NCI-H1105 treated with DMSO at 0.1 percent for 48 hours (cell line): ENCODE measurements at regions not wholly inside any gene's neighbourhood (a gene's known extent, or its start where the extent isn't known, plus 50 kb on each side); places are given as distances from the start of the nearest gene placed in this dataset.
A peak's percentile ranks its signal among the peaks of the same experiment; 100 is the strongest.
"Not testable (repeated sequence)": the region's sequence is repeated elsewhere in the genome, so short reads cannot be mapped to it uniquely, and the experiment has no call there.

Source experiments
- DNase-seq: peaks from one replicate; lab custom pipeline; 2025; lab: John Stamatoyannopoulos, UW

DNA sequence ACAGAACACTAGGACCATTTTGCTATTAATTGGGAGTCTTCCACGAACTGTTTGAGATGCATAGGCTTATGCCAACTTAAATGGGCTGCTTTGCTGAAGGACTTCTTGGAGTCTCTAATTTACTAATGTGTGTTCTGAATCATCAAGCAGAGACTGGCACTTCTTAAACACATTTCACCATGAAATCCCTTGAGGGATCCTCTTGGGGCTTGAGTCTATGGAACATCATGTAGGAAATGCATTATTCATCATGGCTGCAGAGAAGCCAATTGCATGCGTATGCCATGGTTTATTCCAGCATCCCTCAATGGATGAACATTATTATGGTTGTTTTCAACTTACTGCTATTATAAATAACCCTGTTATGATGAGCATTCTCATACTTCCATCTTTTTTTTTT, 73.4 kb downstream of the FGD2 start:
- DNase-seq, result no peak

DNA sequence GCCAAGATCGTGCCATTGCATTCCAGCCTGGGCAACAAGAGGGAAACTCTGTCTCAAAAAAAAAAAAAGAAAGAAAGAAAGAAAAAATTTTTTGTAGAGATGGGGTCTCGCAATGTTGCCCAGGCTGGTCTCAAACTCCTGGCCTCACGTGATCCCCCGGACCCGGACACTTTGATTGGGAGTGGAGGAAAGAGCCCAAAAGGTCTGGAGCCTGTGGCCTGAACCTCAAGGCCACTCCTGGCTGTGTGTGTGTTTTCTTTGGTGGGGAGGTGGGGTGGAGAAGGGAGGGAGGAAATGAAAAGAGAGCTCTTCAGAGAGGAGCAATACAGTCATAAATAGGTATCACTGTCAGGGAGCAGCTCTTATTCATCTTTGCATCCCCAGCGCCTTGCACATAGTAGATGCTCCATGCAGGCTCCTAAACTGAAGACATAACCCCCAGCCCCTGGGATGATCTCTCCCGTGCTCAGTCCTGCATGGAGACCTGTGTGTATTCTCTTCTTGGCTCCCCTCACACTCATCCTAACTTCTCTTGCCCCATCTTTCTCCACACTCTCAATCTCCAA, 75.7 kb downstream of the FGD2 start:
- DNase-seq, result no peak

DNA sequence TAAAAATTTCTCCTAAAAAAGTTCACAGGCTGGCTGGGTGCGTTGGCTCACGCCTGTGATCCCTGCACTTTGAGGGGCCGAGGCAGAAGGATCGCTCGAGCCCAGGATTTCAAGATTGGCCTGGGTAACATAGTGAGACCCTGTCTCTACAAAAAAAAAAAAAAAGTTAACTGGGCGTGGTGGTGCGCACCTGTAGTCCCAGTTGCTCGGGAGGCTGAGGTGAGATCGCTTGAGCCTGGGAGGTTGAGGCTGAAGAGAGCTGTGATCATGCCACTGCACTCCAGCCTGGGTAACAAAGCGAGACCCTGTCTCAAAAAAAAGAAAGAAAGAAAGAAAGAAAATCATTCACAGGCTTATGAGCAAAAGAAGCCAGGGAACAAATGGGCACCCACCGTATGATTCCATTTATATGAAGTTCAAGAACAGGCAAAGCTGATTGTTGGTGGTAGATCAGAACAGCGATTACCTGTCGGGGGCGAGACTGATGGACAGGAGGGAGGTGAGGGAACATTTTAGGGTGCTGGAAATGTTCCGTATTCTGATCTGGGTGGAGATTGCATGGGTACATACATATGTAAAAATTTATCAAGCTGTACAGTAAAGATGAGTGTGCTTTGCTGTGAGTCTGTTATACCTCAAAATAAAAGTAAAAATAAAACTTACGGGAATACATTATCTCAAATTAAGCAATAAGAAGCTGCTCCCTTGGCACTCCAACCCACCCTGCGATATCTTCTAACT, 77.1 kb downstream of the FGD2 start:
- DNase-seq, result no peak

DNA sequence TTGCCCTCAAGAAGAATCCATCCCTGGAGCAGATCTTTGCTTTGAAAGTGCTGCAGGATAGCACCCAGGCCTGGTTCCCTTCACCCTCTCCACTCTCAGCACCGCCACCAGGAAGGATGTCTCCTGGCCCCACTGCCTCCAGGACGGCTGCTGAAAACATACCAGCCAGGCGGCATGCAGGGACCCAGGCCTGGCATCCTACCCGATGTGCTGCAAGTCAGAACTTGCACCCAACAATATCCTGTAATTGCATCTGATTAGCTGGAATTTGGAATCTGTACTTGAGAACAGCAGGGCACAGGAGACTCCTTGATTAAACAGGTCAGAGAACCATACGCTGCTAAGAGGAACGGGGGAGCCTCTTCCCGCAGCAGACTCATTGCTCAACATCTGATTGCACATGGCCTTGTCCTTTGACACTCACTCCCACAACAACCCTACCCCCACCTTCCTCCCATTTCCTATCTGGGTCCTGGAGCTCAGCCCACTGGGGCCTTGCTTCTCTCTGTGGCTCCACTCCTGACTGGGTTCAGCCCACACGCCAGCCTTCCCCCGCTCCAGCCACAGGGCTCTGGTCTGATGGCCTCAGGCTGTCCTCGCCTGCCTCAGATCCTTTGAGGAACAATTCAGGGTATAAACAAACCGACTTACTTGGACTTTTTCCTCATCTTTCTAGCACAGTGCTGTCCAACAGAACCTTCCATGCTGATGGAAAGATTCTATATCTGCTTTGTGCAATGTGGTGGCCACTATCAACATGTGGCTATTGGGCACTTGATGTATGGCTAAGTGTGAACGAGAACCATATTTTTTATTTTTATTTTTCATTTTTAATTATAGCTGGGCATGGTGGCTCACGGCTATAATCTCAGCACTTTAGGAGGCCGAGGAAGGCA, 78.0 kb downstream of the FGD2 start:
- peak; percentile 96 for DNase-seq

DNA sequence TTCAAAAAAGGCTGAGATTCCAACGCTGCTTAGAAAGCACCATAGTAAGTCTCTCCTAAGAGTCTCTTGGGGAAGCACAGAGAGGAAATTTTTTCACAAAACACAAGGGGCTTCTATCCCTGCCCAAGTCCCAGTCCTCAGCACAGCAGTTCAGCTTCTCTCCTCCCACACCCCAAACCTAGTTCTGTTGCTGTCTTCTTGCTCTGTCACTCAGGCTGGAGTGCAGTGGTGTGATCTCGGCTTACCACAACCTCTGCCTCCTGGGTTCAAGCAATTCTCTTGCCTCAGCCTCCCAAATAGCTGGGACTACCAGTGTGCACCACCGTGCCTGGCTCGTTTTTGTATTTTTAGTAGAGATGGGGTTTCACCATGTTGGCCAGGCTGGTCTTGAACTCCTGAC, 79.2 kb downstream of the FGD2 start:
- not testable (repeated sequence) for DNase-seq

DNA sequence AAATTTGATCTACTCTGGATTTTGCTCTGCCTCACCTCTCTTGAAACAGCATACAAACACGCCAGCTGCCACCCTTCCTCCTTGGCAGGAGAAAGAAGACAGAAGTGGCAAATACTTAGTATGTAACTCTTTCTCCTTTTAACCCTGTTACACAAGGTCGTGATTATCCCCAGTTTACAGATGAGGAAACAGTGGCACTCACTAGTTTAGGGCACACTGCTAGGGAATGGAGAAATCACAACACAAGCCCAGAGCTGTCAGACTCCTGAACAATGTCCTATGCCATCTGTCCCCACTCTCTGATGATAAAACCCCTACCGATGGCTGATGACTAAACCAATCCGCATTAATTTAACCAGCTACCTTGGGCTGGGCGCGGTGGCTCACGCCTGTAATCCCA, 79.7 kb downstream of the FGD2 start:
- DNase-seq, result no peak

DNA sequence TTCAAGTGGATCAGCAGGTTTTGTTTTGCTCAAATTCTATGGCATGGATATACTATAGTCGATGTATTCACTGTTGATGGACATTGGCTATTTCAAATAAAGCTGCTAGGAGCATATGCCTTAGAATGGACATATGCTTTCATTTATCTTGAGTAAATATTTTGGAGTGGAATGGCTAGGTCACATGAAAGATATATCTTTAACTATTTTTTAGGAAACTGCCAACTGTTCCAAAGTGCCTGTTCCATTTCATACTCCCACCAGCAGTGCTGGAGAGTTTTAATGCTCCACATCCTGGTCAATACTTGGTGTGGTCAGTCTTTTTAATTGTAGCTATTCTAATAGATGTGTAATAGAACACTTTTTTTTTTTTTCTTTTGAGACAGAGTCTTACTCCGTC, 81.1 kb upstream of the PIM1 start:
- no peak for DNase-seq

DNA sequence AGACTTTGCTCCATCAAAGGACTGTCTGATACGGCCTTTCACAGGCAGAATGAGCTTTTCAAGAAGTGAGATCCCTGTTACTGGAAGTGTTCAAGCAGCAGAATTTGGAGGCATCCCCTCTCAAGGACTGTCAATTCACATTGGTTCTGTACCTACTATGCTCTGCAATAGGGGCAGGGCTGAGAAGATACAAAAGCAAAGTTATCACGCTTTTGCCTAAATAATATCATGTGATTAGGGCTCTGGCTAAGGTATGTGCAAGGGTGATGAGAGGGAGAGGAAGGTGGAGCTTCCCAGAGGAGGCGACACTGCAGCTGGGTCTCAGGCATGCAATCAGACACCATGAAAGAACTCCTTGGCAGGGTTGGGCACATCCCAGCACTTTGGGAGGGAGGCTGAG, 80.2 kb upstream of the PIM1 start:
- DNase-seq, result no peak

DNA sequence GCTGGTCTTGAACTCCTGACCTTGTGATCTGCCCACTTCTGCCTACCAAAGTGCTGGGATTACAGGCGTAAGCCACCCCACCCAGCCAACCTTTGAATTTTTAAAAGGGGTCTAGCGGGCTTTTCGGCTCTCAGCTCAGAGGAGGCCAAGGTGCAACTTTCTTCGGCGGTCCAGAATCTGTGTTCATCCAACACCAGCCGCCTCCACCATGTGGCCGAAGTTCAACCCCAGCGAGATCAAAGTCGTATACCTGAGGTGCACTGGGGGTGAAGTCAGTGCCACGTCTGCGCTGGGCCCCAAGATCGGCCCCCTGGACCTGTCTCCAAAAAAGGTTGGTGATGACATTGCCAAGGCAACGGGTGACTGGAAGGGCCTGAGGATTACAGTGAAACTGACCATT, 78.8 kb upstream of the PIM1 start:
- DNase-seq, result not testable (repeated sequence)

DNA sequence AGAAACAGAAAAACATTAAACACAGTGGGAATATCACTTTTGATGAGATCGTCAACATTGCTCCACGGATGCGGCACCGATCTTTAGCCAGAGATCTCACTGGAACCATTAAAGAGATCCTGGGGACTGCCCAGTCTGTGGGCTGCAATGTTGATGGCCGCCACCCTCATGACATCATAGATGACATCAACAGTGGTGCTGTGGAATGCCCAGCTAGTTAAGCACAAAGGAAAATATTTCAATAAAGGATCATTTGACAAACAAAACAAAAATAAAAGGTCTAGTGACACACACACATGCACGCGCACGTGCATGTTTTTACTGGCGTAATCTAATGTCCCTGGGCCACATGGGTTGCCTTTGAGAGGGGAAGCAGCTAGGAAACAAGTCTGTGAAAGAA, 78.4 kb upstream of the PIM1 start:
- DNase-seq, result not testable (repeated sequence)

DNA sequence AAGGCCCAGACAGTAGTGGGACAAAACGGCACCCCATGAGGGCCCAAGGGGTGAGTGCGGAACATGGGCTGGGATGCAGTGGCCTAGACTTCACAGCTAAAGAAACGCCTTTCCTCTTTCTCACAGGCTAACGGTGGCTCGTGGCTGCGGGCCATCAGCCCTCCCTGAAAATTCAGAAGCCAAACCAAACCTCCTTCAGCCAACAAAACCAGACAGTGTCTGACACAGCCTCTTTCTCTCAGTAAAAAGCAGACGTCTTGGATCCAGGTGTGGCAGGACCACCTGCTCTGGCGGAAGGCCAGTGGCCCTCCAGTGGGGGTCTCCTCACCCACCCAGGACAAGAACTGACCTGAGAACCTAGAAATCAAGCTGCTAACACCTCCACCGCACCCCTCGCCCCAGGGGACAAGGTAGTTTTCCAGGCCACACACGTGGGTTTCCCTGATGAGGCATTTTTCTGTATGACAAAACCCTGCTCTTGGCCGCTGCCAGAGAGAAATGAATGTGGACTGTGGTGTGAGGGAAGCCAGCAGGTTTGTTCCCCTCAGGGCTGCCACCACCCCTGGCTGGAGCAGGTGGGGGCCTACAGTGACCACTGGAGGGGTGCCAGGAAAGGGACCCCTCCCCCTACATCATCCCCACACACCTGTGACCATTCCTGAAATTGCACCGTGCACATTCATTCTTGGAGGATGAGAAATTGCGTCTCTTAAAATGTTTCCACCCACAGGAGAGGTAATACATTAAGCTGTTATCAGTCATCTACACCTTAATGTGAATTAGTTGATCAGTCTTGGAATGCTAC, 76.8 kb upstream of the PIM1 start:
- DNase-seq, result no peak

DNA sequence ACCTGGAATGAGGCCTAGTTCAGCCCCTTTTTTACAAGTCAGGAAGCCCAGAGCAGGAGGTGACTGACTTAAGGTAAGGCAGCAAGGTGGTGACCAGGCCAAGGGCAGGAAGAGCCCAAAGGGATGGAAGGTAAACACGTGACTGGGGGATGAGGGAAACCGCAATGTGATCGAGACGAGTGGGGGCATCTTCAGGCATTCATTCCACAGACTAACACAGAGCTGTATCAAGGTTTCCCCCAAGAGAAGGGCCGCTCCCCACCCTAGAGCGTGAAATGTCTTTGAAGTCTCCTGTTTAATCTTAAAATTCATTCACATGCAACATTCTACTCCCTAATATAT, 76.3 kb upstream of the PIM1 start:
- DNase-seq, result no peak

DNA sequence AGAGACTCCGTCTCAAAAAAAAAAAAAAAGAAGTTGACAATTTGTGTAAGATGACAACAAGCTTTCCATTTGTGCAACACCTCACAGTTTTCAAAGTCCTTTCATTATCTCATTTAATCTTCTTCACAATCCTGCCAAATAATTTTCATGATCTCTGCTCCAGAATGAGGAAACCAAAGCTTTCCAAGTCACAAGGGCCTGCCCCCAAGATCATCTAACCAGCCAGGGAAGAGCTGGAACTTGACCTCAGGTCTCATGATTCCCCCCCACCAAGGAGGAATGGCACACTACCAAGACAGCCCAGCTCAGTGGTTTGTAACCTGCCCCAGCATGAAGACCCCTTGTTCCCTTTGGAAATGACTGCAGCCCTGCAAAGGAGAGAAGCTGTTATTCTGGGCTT, 74.0 kb upstream of the PIM1 start:
- no peak for DNase-seq

DNA sequence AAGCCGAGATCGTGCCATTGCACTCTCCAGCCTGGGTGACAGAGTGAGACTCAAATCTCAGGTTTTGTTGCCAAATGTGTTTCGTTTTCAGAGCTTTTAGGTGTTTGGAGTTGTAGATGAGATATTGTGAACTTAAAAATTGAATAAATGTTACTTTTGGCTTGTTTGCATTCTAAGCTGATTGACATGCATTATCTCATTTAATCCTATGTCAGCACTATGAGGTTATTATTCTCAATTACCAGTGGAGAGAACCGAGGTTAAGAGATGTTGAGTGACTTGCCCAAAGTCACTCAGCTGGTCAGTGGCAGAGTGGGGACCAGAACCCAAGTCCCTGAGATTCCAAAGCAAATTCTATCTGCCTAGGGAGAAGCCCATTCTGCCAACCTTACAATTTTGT, 72.6 kb upstream of the PIM1 start:
- DNase-seq, result no peak

DNA sequence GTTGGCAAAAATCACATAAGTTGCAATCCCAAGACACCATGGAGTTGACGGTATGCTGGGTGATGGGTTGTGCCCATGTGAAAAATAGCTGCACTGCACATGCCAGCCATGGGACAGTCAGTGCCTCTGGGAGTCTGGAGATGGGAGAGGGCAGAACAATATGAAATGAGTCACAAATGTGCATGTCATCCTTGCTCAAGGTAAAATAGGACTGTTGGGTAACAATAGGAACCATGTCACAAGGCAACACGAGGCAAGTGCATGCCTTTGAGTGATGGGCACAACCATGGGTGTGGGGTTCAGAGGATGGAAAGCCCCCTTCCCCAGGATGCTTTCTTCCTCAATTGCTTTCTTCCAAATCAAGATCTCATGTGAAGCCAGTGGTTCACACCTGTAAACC, 70.5 kb upstream of the PIM1 start:
- DNase-seq, result no peak

DNA sequence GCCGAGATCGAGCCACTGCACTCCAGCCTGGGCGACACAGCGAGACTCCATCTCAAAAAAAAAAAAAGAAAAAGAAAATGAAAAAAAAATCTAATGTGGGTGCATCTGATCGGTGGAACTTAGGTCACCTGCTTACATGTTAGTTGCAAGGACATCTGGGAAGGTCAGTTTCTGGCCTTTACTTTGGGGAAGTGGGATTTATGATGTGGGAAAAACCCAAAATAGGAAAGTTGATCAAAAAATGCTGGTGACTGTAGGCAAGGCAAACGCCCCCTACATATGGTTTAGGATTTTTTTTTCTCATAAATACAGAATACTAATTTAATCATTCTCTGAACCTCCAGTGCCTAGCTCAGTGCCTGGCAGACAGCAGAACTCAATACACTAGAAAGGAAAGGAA, 69.2 kb upstream of the PIM1 start:
- DNase-seq, result no peak

DNA sequence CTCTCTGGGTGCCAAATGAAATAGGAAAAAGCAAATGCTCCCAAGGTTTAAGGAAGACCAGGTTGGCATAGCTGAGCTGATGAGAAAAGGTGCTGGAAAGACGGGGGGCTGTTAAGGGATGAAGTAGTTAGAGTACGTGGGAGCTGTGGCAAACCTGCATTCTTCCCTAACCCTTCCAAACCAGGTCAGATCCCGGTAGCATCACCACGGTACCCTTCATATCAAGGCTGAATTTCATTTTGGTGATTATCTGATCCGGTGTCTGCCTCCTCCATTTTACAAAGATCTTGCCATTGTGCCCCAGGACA, 68.0 kb upstream of the PIM1 start:
- no peak for DNase-seq

DNA sequence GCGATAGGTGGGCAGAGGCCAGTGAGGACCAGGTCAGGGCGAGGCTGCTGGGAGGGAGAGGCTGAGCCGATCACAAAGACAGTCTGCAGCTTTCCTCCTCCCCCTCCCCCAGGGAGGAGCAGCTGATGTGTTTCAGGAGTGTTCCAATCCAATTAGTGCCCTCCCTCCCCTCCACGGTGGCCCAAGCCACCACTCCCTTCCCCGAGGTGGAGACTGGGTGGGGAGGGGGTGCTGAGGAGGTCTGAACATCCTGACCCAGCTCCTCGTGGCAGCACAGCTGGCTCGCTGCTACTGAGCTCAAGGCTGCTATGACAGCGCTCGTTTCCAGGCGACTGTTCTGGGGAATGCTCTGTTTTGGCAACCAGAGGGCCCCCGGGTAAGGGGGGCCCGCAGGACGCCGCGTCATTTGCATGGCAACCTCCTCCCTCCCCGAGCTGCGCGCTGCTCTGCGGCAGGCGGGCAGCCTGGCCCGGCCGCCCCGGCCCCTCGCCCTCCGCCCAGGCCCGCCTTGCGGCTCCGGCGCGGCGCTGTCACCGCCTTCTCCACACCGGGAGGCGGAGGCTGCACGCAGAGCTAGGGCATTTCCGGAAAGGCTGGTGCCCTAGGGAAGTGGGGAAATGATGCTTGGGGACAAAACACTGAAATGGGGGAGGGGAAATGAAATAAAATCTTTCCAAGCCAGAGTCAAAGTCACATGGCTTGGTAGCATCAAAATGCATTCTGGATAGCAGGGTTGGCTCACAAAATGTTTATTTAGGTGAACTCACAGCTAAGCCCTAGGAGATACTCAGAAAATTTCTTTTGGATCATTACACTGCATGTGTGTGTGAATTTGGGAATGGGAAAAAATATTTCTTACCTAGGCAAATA, 67.4 kb upstream of the PIM1 start:
- peak; percentile 97 for DNase-seq

DNA sequence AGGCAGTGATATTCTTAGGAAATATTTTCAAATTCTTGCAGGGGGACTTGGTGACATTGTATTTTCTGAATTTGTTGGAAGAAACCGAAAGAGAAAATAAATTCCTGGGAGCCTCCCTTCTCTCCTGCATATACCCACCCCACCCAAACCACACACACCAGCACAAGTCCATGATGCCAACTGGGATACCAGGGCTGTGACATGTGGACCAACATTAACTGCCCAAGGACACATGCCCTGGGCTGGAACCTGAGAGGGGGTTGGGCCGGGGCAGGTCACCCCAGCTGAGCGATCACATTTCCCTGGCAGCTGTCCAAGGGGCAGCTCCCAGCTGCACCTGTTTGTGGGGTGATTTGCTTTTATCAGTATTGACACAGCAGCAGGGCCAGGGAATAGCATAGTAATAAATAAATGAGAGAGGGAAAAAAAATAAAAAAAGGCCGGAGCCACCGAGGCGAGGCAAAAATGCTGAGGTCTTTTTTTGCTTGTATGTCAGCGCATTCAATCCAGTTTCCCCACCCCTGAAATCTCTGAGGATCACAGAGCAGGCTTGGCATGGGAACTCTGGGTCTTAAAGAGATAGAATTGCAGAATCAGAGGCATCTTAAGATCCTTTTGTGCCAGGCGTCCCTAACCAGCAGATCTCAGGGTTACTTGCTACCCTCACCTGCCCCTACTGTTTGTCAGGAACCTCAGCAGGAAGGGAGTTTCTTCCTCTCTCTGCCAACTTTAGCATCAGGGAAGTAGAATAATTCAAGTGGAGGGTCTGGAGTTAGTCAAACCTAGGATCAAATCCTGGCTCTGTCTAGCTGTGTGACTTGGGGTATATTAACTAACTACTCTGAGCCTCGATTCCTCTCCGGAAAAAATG, 66.5 kb upstream of the PIM1 start:
- peak; percentile 96 for DNase-seq

DNA sequence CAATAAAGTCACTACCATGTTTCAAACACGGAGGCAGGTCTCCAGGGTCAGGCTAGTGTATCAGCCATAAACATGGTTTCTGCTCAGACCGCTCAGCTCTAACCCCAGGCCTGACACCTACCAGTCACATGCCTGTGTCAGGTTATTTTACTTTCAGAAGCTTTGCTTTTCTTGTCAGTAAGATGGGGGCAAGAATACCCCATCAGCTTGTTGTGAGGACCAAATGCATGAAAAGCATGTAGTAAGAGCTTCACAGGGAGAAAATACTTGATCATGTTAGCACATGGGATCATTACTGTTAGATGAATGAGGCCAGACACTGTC, 65.2 kb upstream of the PIM1 start:
- DNase-seq, result no peak
